AG09319 (cell line): ENCODE measurements at regions not wholly inside any gene's neighbourhood (a gene's known extent, or its start where the extent isn't known, plus 50 kb on each side); places are given as distances from the start of the nearest gene placed in this dataset.

ENCODE experiments used
- DNase-seq: peaks from one replicate; pipeline ENCODE4 v3.0.0-alpha.2; 2010; ENCODE audit warnings: low read depth; ENCODE audit errors: extremely low read depth
- CTCF ChIP-seq: IDR thresholded peaks from 2 replicates; pipeline ENCODE4 v1.5.1; 2011; ENCODE audit warnings: low read depth, mild to moderate bottlenecking, inconsistent platforms, low read length, moderate library complexity

- TF ChIP-seq CTCF, result no peak
- no peak for DNase-seq
Measured at GRCh38 chr2:42859791-42860190, 67.4 kb upstream of the HAAO start.

- TF ChIP-seq CTCF, result peak; percentile 81
- peak; percentile 40 for DNase-seq
Measured at GRCh38 chr2:42859006-42859552, 66.7 kb upstream of the HAAO start.

GRCh38 chr2:42858140-42859005, 66.0 kb upstream of the HAAO start:
- no peak for DNase-seq
- TF ChIP-seq CTCF, result no peak

- no peak for TF ChIP-seq CTCF
- no peak for DNase-seq
Measured at GRCh38 chr2:42856891-42857632, 64.7 kb upstream of the HAAO start.

- DNase-seq, result no peak
- TF ChIP-seq CTCF, result no peak
Measured at GRCh38 chr2:42856106-42856860, 63.9 kb upstream of the HAAO start.

- DNase-seq, result no peak
- TF ChIP-seq CTCF, result no peak
Measured at GRCh38 chr2:42855221-42855970, 63.0 kb upstream of the HAAO start.
